Astrocyte of the spinal cord (primary cell): ENCODE measurements at regions not wholly inside any gene's neighbourhood (a gene's known extent, or its start where the extent isn't known, plus 50 kb on each side); places are given as distances from the start of the nearest gene placed in this dataset.

Experiments used
- DNase-seq: peaks from one replicate; pipeline ENCODE4 v3.0.0; 2011; ENCODE audit warnings: low read depth, low spot score
- H3K4me3 ChIP-seq: 2 replicates; pipeline ENCODE4 v1.5.1; 2011; ENCODE audit warnings: low read depth, mild to moderate bottlenecking, low read length, moderate library complexity
- in situ Hi-C: cut with HindIII; loops from 2 replicates; pipeline ENCODE4 v1.10.0; 2017; ENCODE audit warnings: low sequenced_read_pairs
- TF ChIP-seq, protein P1 (sequence below): IDR thresholded peaks from 2 replicates; pipeline ENCODE4 v1.5.1; 2012; ENCODE audit warnings: low read depth, mild to moderate bottlenecking, low read length, inconsistent platforms

DNA sequence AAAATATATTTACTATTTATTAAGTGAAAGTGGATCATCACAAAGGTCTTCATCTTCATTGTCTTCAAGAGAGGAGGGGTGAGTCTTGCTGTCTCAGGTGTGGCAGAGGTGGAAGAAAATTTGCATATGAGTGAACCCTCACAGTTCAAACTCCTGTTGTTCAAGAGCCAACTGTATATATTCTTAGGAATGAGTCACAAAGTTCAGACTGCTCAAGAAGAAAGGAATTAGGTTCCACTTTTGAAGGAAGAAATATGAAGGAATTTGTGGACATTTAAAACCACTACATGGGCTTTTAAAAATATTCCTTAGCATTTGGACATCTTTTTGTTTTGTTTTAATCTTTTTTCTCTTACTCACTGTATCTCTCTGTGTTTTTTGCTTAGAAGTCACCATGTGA, 212.6 kb downstream of the INSIG2 start:
- H3K4me3 ChIP-seq = no peak overlapping the region
- no peak for DNase-seq
- TF ChIP-seq, protein P1, sequence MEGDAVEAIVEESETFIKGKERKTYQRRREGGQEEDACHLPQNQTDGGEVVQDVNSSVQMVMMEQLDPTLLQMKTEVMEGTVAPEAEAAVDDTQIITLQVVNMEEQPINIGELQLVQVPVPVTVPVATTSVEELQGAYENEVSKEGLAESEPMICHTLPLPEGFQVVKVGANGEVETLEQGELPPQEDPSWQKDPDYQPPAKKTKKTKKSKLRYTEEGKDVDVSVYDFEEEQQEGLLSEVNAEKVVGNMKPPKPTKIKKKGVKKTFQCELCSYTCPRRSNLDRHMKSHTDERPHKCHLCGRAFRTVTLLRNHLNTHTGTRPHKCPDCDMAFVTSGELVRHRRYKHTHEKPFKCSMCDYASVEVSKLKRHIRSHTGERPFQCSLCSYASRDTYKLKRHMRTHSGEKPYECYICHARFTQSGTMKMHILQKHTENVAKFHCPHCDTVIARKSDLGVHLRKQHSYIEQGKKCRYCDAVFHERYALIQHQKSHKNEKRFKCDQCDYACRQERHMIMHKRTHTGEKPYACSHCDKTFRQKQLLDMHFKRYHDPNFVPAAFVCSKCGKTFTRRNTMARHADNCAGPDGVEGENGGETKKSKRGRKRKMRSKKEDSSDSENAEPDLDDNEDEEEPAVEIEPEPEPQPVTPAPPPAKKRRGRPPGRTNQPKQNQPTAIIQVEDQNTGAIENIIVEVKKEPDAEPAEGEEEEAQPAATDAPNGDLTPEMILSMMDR = no peak
- in situ Hi-C loops = no loop called here

DNA sequence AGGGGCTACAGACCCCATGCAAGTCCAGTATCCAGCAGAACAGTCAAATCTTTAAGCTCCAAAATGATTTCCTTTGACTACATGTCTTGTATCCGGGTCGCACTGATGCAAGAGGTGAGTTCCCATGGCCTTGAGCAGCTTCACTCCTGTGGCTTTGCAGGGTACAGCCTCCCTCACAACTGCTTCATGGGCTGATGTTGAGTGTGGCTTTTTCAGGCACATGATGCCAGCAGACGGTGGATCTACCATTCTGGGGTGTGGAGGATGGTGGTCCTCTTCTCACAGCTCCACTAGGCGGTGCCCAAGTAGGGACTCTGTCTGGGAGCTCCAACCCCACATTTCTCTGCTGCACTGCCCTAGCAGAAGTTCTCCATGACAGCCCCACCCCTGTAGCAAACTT, 208.4 kb downstream of the INSIG2 start:
- DNase-seq = no peak
- in situ Hi-C loops = no loop called here
- TF ChIP-seq, protein P1 = no peak
- no peak overlapping the region for H3K4me3 ChIP-seq

DNA sequence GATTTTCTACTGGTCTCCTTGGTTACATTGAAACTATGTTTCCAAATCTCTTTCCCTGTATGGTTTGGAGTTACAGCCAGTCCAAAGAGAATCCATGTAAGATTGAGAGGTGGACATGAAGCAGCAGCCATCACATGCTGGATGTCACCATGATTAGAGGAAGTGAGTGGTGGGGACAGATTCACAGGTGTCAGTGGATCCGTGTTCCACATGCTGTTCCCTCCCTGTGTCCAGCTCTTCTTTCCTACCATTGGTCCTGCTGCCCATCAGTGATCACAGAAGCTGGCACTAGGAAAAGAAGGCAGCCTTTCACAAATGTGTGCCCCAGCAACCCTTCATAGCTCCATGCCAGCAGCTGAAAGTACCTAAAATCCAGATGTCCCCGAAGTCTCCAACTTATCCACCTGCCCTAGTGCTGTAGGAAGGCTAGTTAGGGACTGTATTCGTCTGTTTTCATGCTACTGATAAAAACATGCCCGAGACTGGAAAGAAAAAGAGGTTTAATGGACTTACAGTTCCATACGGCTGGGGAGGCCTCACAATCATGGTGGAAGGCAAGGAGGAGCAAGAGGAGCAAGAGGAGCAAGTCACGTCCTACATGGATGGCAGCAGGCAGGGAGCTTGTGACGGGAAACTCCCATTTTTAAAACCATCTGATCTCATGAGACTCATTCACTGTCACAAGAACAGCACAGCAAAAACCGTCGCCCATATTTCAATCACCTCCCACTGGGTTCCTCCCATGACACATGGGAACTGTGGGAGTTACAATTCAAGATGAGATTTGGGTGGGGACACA, 207.5 kb downstream of the INSIG2 start:
- no peak for DNase-seq
- no peak overlapping the region for H3K4me3 ChIP-seq
- TF ChIP-seq, protein P1 = no peak
- in situ Hi-C loops = no loop called here

DNA sequence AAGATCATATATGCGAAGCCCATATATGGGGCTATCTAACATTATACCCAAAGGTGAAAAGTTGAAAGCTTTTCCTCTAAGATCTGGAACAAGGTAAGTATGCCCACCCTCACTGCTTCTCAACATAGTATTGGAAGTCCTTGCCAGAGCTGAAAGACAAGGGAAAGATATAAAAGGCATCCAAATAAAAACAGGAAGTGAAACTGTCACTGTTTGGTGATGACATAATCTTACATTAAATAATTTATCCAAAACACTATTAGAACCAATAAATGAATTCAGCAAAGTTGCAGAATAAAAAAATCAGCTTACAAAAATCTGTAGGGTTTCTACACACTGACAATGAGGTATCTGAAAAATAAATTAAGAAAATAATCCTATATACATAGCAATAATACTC, 205.8 kb downstream of the INSIG2 start:
- DNase-seq = no peak
- no peak overlapping the region for H3K4me3 ChIP-seq
- in situ Hi-C loops = no loop called here
- TF ChIP-seq, protein P1 = no peak

DNA sequence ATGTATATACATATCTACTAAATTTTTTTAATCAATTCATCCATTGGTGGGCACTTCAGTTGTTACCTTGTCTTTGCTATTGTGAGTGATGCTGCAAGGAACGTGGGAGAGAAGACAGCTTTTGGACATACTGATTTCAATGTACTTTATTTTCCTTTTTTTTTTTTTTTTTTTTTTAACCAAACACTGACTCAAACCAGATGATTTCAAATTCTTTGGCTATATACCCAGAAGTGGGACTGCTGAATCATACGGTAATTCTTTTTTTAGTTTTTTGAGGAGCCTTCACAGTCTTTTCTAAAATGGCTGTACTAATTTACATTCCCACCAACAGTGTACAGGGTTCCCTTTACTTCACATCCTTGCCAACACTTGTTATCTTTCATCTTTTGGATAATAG, 204.7 kb downstream of the INSIG2 start:
- in situ Hi-C loops = no loop called here
- H3K4me3 ChIP-seq = no peak overlapping the region
- peak; percentile 30 for DNase-seq
- TF ChIP-seq, protein P1 = no peak

DNA sequence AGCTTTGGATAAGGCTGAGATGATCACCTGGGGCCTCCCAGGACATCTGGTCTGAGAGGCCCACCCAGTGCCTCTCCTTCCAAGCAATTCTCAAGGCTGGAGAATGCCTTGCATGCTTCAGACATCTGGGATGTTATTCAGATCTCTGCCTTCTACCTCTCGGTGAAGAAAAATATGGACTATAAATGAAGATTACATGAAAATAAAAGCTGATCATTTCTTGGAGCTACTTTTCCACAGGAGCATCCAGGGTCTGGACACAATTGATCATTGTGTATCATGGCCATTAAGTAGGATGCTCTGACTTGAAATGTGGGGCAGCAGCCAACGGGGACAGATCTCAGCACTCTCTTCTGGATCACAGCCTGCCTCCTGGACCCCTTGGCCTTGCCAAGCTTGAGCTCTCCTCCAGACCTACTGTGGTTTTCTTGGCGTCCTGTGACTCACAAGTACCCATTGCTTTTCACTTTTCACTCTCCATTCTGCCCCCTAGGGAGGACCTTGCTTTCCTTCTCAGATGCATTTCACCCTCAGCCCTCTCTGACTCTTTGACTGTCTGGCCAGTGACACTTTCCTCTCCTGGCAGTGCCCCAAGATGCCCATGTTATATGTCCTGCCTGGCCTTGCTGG, 203.1 kb downstream of the INSIG2 start:
- DNase-seq = peak; percentile 20
- H3K4me3 ChIP-seq = no peak overlapping the region
- in situ Hi-C loops = no loop called here
- TF ChIP-seq, protein P1 = peak; percentile 3
